Activated T-cell treated with anti-CD3 and anti-CD28 coated beads for 48 hours (primary cell): ENCODE measurements at regions not wholly inside any gene's neighbourhood (a gene's known extent, or its start where the extent isn't known, plus 50 kb on each side); places are given as distances from the start of the nearest gene placed in this dataset.
A peak's percentile ranks its signal among the peaks of the same experiment; 100 is the strongest.
"Not testable (repeated sequence)": the region's sequence is repeated elsewhere in the genome, so short reads cannot be mapped to it uniquely, and the experiment has no call there.

ENCODE experiments used
- DNase-seq: peaks from one replicate; pipeline ENCODE4 v3.0.0-alpha.2; 2020; ENCODE audit warnings: low read depth

DNA sequence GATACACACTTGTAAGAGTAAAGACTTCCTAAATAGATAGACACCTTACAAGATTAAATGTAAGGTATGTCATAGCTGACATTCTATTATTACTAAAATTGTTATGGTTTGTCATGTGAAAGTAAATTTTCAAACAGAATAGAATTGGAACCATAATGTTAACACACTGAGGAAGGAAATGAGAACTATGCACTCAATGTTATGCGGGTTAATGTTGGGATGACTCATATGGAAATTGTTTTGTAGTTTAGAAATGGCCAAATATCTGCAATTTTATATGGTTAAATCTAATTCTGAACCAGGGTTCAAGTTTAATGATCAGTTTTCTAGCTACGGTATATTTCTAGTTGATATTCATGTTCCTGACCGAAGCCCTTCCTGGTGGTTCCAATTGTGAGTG, 214.2 kb upstream of the ADO start:
- no peak for DNase-seq

DNA sequence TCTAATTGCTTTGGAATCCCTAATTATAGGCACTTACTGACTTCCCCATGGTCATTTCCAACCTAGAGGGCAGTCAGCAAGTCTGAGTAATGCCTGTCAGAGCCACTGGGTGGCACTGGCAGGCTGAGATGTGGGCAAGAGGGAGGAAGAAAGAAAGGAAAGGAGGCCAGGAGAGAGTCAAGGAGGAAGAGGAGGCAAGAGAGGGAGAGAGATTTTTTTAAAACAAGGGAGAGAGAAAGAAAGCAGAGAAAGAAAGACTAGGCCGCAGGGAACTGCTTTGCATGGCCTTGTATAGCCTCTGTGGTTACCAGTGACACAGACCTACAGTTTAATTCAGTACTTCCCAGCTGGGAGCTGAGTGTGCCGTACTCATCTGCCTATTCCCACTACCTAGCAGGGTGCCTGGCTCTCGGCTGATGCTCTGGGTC, 210.4 kb upstream of the ADO start:
- peak; percentile 49 for DNase-seq

DNA sequence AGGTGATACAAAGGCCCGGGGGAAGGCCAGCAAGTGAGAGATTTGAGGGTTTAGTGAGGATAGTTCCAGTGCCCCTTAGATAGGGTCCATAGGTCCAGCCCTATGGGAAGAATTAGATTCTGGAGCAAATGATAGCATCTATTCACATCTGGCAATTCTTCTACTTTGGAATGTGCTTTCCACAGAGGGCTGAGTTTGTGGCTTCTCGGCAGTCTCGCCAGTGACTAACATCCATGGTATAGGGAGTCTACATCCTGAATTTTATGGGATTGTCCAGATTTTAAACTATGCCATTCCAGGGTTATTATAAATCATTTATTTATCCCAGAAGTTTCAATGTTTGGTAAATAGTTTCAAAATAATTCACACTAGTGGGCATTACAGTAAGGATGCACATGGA, 207.3 kb upstream of the ADO start:
- DNase-seq: no peak

DNA sequence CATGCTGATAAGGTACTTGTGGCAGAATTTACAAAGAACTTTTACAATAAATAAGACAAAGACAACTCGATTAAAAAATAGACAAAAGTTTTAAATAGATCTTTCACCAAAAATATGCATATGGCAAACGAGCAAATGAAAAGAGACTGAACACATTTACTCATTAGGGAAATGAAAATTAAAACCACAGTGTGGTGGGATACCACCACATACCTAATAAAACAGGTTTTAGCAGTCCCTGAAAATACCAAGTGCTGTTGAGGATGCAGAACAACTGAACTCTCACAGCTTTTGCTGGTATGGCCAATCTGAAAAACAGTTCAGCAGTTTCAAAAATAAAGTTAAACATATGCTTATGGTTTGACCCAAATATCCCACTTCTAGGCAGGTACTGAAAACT, 205.4 kb upstream of the ADO start:
- no peak for DNase-seq

- not testable (repeated sequence) for DNase-seq
Measured at GRCh38 chr10:62606551-62606950, 198.0 kb upstream of the ADO start.

- DNase-seq: not testable (repeated sequence)
Measured at GRCh38 chr10:62608189-62608875, 196.2 kb upstream of the ADO start.

DNA sequence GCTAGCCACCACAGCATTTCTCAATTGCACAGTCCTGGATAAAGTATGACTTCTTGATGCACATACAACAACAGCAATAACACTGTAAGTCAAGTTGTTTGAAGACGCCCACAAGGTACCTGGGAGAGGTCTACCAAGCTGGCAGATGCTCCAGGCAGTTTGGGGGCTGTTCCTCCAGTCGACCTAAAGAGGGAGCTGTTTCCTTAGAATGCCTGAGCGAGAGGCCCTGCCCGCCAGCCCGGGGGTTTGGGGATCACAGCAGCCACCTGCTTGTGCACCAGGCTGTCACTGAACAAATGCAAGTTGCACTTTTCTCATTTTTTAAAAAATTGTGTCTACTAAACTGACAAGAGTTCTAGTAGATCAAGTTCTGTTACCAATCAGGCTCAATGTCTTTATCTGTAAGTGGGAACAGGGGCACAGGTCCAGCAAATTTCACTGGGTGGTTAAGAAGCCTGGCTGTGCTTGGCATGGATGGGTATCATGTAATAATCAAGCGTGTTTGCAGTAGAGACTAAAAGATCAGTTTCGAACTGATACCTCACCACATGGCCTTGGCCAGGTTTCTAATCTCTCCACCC, 193.8 kb upstream of the ADO start:
- peak; percentile 67 for DNase-seq

DNA sequence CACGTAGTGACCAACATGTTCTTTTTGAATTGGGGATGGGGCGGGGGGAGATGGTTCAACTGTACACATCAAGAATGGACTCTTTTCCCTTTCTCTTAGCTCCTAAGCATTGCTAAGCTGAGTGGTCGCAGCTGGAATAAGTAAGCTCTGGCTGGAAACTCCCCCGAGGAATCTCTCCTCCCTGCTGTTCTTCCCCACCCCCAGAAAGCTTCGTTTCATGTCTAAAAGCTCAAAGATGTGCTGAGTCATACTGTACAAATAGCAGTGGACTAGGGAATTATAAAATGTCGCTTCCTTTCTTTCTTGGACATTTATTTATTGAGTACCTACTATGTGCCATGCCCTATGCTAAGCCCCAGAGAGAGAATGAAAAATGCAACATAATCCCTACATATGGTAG, 191.1 kb upstream of the ADO start:
- DNase-seq: no peak

GRCh38 chr10:62613859-62614258, 190.7 kb upstream of the ADO start:
- no peak for DNase-seq

DNA sequence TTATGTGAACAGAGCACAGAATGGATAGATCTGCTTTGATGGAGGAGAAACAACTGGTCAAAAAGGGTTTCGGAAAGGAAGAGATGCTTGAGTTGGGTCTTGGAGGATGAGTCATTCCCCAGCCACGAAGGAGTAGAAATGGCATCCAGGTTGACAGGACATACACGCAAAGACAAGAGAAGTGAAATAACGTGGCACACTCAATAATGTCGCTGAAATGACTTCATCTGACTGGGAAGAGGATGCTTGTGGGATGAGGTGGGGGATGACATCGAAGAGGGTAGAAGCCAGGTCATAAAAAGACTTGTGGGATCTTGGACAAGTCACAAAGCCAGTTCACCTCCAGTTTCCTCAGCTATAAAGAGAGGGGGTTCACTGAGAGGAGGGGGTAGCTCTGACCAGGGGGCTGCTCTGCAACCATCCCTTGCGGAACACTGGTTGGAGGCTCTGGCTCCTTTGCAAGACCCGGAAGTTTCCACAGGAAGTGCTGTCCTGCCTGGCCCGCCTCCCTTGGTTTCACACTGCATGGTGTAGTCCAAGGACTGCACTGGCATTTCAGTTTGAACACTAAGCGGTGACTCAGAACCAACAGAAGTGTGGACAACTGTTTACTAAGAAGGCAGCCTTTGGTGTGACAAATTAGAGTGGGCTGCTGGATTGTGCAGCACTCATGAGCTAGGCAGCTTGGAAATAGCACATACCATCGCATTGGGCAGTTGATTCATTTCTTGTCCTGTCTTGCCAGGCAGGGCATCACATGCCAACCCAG, 189.9 kb upstream of the ADO start:
- peak; percentile 25 for DNase-seq

GRCh38 chr10:62616885-62617590, 187.5 kb upstream of the ADO start:
- no peak for DNase-seq

GRCh38 chr10:62617652-62618051, 186.9 kb upstream of the ADO start:
- DNase-seq: no peak

- DNase-seq: no peak
Measured at GRCh38 chr10:62618054-62618453, 186.5 kb upstream of the ADO start.

- no peak for DNase-seq
Measured at GRCh38 chr10:62618576-62619412, 185.7 kb upstream of the ADO start.

GRCh38 chr10:62619413-62619738, 185.1 kb upstream of the ADO start:
- no peak for DNase-seq

DNA sequence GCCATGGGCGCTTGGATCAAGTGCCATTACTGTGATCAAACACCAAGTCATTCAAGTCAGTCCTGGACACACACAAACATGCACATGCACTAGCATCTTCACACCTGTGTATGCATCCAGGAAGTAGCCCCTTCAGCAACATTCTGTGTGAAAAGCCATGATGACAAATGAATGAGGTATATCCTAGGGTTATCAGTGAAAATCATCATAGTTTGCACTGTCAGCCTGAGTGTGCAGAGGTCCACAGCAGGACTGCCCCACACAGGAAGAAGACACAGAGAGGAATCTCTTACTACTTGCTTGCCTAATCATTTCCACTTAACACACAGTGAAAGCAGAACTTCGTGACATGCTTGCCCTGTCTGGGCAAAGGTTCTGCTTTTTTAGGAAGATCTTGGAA, 184.0 kb upstream of the ADO start:
- DNase-seq: no peak

DNA sequence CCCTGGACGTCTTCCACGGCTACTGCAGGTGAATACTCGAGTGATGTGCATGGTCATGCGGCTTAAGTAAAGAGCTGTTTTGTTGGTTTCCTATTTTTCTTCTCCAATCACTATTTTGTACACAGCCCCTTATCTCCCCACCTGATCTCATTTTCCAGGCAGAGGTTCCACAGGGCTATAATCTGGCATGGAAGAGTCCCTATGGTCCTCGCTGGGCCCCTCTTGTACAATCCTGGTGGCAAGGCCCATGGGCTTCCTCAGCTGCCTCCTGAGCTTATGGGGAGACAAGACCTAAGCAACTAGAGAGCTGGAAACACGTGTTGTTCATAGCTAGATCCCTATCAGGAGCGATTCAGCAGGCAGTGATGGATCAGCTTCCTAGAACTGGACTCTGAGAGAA, 181.3 kb upstream of the ADO start:
- DNase-seq: no peak

DNA sequence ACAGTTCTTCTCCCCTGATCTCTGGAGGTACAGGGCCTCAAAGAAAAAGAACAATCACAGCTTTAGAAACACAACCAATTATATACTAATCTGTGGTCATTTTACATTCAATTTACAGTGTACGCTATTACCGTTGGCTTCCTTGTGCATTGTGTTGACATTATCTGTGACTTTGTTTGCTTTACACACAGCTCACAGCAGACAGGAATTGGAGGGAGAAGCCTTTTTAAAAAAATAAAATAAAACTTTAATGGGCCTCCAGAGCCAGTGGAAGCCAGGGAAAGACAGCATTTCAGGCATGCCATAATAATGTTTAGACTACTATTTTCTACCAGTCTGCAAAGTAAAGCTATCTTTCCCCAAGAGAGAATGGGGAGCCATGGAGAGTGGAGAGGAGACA, 179.0 kb upstream of the ADO start:
- no peak for DNase-seq

- DNase-seq: no peak
Measured at GRCh38 chr10:62626079-62626478, 178.4 kb upstream of the ADO start.

- DNase-seq: no peak
Measured at GRCh38 chr10:62626817-62627216, 177.7 kb upstream of the ADO start.

DNA sequence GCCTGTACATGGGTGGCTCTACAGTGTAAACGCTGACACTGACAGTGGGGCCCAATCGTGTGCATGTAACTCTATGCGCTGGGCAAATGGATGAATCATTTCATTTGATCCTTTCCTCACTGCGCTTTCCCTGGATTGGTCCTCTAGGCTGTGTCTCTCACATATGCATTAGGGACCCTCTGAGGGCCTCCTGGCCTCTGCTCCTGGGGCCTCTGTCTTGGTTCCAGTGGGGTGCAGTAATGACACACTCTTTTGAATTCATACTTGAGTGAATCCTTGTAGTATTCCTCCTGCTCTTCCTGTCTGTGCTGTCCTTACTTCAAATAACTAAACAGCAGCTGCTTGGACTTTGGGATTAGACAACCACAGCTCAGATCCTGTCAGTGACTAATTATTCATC, 176.5 kb upstream of the ADO start:
- DNase-seq: no peak

DNA sequence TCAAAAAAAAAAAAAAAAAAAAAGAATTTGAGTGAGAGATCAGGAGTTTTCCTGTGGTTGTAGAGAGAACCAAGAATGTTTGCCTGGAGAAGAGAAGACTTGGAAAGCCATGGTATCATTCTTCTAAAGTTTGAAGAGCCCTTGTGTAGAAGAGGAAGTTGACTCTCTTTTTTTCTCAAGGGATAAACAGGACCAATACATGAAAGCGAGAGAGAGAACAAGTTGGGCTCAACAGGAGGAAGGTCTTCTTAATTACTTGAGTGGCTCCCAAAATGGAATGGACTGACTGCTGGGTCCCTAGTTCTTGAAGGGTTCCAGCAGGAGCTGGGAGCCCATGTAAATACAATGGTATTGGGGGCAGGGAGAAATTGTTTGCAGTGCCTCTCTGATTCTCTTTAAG, 173.3 kb upstream of the ADO start:
- DNase-seq: no peak
